ENCODE measurements at regions not wholly inside any gene's neighbourhood (a gene's known extent, or its start where the extent isn't known, plus 50 kb on each side); places are given as distances from the start of the nearest gene placed in this dataset.

DNA sequence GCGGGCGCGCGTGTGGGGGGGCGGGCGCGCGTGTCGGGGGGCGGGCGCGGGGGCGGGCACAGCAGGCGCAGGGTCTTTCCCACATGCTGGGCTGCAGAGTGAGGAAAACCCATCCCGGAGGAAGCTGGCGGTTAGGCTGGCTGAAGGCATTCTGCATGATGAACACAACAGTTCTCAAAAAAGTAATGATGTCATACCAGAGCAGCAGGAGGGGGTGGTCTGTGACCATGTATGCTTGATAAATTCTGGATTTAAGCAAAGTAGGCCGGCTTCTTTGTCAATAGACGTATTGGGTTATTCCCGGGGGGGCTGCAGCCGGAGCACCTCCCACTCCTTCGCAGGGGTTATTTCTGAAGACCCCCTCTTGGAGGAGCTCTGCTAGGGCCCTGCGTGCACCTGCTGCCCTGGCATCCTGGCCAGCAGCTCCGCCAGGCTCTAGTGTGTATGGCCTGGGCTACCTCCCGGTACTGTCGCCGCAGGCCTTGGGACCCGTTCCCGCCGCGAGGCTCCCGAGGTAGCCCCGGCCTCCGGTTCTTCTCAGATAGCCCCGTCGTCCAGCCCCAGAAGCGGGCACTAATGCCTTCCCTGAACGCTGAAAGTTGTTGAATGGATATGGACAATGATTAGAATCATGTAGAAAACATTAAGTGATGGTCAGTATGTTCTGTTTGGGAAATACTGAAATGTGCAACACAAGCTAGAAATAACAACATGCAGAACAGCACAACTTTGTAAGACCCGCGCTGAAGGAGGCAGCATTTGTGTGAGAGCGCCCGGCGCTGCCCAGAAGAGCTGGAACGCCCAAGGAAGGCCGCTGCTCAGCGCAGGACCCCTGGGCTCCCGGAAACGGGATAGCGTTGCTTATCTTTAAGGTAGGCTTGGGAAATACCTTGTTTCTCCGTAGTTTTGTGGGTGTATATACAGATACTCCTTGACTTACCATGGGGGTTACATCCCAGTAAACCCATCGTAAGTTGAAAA is 101.4 kb upstream of the RAB6C start:
- TF ChIP-seq, protein P1, sequence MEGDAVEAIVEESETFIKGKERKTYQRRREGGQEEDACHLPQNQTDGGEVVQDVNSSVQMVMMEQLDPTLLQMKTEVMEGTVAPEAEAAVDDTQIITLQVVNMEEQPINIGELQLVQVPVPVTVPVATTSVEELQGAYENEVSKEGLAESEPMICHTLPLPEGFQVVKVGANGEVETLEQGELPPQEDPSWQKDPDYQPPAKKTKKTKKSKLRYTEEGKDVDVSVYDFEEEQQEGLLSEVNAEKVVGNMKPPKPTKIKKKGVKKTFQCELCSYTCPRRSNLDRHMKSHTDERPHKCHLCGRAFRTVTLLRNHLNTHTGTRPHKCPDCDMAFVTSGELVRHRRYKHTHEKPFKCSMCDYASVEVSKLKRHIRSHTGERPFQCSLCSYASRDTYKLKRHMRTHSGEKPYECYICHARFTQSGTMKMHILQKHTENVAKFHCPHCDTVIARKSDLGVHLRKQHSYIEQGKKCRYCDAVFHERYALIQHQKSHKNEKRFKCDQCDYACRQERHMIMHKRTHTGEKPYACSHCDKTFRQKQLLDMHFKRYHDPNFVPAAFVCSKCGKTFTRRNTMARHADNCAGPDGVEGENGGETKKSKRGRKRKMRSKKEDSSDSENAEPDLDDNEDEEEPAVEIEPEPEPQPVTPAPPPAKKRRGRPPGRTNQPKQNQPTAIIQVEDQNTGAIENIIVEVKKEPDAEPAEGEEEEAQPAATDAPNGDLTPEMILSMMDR (optimal IDR thresholded peaks at IDR 0.05 in 1 of 3, IDR thresholded peaks at IDR 0.05 in 1 of 3, conservative IDR thresholded peaks at IDR 0.05 in 1 of 3; ENCODE audit: extremely low read depth in 1 of 3, insufficient read depth in 2 of 3, low read length in 3 of 3): no peak
- no peak for TF ChIP-seq EZH2 (IDR thresholded peaks at IDR 0.05; ENCODE audit: low read length)
